ENCODE measurements at regions not wholly inside any gene's neighbourhood (a gene's known extent, or its start where the extent isn't known, plus 50 kb on each side); places are given as distances from the start of the nearest gene placed in this dataset.
"Not testable (repeated sequence)": the region's sequence is repeated elsewhere in the genome, so short reads cannot be mapped to it uniquely, and the experiment has no call there.

- Histone ChIP-seq H3K4me3 (no peak overlapping the region), H3K9me3 (peaks cover 2 to 3% of the 10 kb centered on the region in 2 donors), H3K27me3 (no peaks in the 10 kb centered on the region), H3K27ac (no peak overlapping the region), H3K36me3 (no peaks in the 10 kb centered on the region), H3K4me1 (no peaks in the 10 kb centered on the region)
- TF ChIP-seq POLR2A (IDR thresholded peaks at IDR 0.05) (no peak), POLR2AphosphoS5 (IDR thresholded peaks at IDR 0.05) (no peak), CTCF (IDR thresholded peaks at IDR 0.05) (no peak)
- intact Hi-C loops (cut with DNase I; ENCODE audit: low total_unique reads), result no loop called here
- no peak for DNase-seq (ENCODE audit: low spot score in 2 of 2)
These were observed 278.4 kb upstream of the PTCHD4 start for GRCh38 chr6:48389146-48390043.

- H3K9me3 ChIP-seq, result peaks cover 0 to 3% of the 10 kb centered on the region in 2 donors
- intact Hi-C loops (cut with DNase I; ENCODE audit: low total_unique reads), result no loop called here
- H3K4me3 ChIP-seq, result no peak overlapping the region
- TF ChIP-seq POLR2A (IDR thresholded peaks at IDR 0.05), result no peak
- no peak for TF ChIP-seq CTCF (IDR thresholded peaks at IDR 0.05)
- no peak for TF ChIP-seq POLR2AphosphoS5 (IDR thresholded peaks at IDR 0.05)
- no peaks in the 10 kb centered on the region for H3K36me3 ChIP-seq
- no peaks in the 10 kb centered on the region for H3K27me3 ChIP-seq
- DNase-seq (ENCODE audit: low spot score in 2 of 2), result no peak
- H3K27ac ChIP-seq, result no peak overlapping the region
- H3K4me1 ChIP-seq, result no peaks in the 10 kb centered on the region
These were observed 277.0 kb upstream of the PTCHD4 start for GRCh38 chr6:48388044-48388443.

GRCh38 chr6:48378884-48379407 lies 267.9 kb upstream of the PTCHD4 start:
- Histone ChIP-seq H3K9me3 (no peaks in the 10 kb centered on the region), H3K4me1 (no peaks in the 10 kb centered on the region), H3K36me3 (no peaks in the 10 kb centered on the region), H3K27me3 (no peaks in the 10 kb centered on the region), H3K27ac (no peak overlapping the region), H3K4me3 (no peak overlapping the region)
- no peak for DNase-seq (ENCODE audit: low spot score in 2 of 2)
- no peak for TF ChIP-seq CTCF (IDR thresholded peaks at IDR 0.05)
- no peak for TF ChIP-seq POLR2A (IDR thresholded peaks at IDR 0.05)
- TF ChIP-seq POLR2AphosphoS5 (IDR thresholded peaks at IDR 0.05), result no peak
- intact Hi-C loops (cut with DNase I; ENCODE audit: low total_unique reads), result no loop called here

- intact Hi-C loops (cut with DNase I; ENCODE audit: low total_unique reads), result no loop called here
- no peak for DNase-seq (ENCODE audit: low spot score in 2 of 2)
- TF ChIP-seq POLR2AphosphoS5 (IDR thresholded peaks at IDR 0.05), result no peak
- Histone ChIP-seq H3K4me3 (no peak overlapping the region), H3K9me3 (no peaks in the 10 kb centered on the region), H3K27ac (no peak overlapping the region), H3K27me3 (no peaks in the 10 kb centered on the region), H3K4me1 (no peaks in the 10 kb centered on the region), H3K36me3 (no peaks in the 10 kb centered on the region)
These were observed 266.1 kb upstream of the PTCHD4 start for GRCh38 chr6:48377115-48377514.

- H3K36me3 ChIP-seq; H3K9me3 ChIP-seq; intact Hi-C loops (cut with DNase I; ENCODE audit: low total_unique reads); H3K4me3 ChIP-seq; H3K27me3 ChIP-seq; H3K4me1 ChIP-seq; H3K27ac ChIP-seq; DNase-seq (ENCODE audit: low spot score in 2 of 2): not testable (repeated sequence)
These were observed 260.2 kb upstream of the PTCHD4 start for GRCh38 chr6:48371226-48371625.

GRCh38 chr6:48369100-48369499 lies 258.1 kb upstream of the PTCHD4 start:
- intact Hi-C loops (cut with DNase I; ENCODE audit: low total_unique reads), result no loop called here
- H3K27ac ChIP-seq, result no peak overlapping the region
- no peaks in the 10 kb centered on the region for H3K4me1 ChIP-seq
- no peaks in the 10 kb centered on the region for H3K27me3 ChIP-seq
- H3K9me3 ChIP-seq, result peaks cover 0 to 6% of the 10 kb centered on the region in 2 donors
- TF ChIP-seq POLR2A (IDR thresholded peaks at IDR 0.05), result no peak
- no peak for TF ChIP-seq CTCF (IDR thresholded peaks at IDR 0.05)
- no peak for TF ChIP-seq POLR2AphosphoS5 (IDR thresholded peaks at IDR 0.05)
- H3K4me3 ChIP-seq, result no peak overlapping the region
- DNase-seq (ENCODE audit: low spot score in 2 of 2), result no peak
- no peaks in the 10 kb centered on the region for H3K36me3 ChIP-seq
